CD4-positive, alpha-beta memory T cell (primary cell): ENCODE measurements at regions not wholly inside any gene's neighbourhood (a gene's known extent, or its start where the extent isn't known, plus 50 kb on each side); places are given as distances from the start of the nearest gene placed in this dataset.

Experiments used
- CTCF ChIA-PET: fragments of 350-600 bp; sonication (Branson Sonifier 250); formaldehyde crosslinking; loops from one replicate; lab custom pipeline; 2021; ENCODE audit warnings: inconsistent platforms; ENCODE audit not compliant: partially characterized antibody; lab: Charles Lee
- POLR2A ChIA-PET: fragments of 350-600 bp; sonication (Branson Sonifier 250); formaldehyde crosslinking; loops from one replicate; lab custom pipeline; 2021; ENCODE audit not compliant: partially characterized antibody; lab: Charles Lee
- DNase-seq, 5 donors: peaks; one replicate each; pipeline versions ENCODE4 v3.0.0 to v3.0.0-alpha.2; 2020 to 2022; ENCODE audit warnings: mixed read lengths in 1 of 5
- H3K27ac ChIP-seq: one replicate; pipeline ENCODE4 v1.7.0; 2013; ENCODE audit warnings: low read depth, low read length
- H3K27me3 ChIP-seq: 2 replicates; pipeline ENCODE4 v1.7.0; 2013; ENCODE audit warnings: mild to moderate bottlenecking, low read length, moderate library complexity; ENCODE audit not compliant: insufficient read depth
- H3K36me3 ChIP-seq: 2 replicates; pipeline ENCODE4 v1.7.0; 2013; ENCODE audit warnings: mild to moderate bottlenecking, low read length, moderate library complexity; ENCODE audit not compliant: insufficient read depth
- H3K4me1 ChIP-seq: 2 replicates; pipeline ENCODE4 v1.7.0; 2013; ENCODE audit warnings: mild to moderate bottlenecking, low read length, moderate library complexity; ENCODE audit not compliant: insufficient read depth
- H3K4me3 ChIP-seq, 2 donors: one replicate each; pipeline ENCODE4 v1.7.0; 2013; ENCODE audit warnings: low read length in 2 of 2, mild to moderate bottlenecking in 1 of 2
- H3K9me3 ChIP-seq, 2 donors: one replicate each; pipeline ENCODE4 v1.7.0; 2013; ENCODE audit warnings: low read length in 2 of 2, control low read depth in 1 of 2; ENCODE audit not compliant: control insufficient read depth in 1 of 2
- H3K27ac Mint-ChIP-seq, 7 donors: one replicate each; pipeline ENCODE4 v1.8.0; 2020 to 2021; ENCODE audit warnings: mixed read lengths in 7 of 7, mild to moderate bottlenecking in 6 of 7, inconsistent platforms in 3 of 7, moderate library complexity in 3 of 7
- H3K27me3 Mint-ChIP-seq, 2 donors: one replicate each; pipeline ENCODE4 v1.8.0; 2020 to 2021; ENCODE audit warnings: mixed read lengths in 2 of 2
- H3K36me3 Mint-ChIP-seq, 2 donors: one replicate each; pipeline ENCODE4 v1.8.0; 2020 to 2021; ENCODE audit warnings: mixed read lengths in 2 of 2, inconsistent platforms in 1 of 2, mild to moderate bottlenecking in 1 of 2
- H3K4me1 Mint-ChIP-seq, 4 donors: one replicate each; pipeline ENCODE4 v1.8.0; 2020 to 2021; ENCODE audit warnings: mixed read lengths in 4 of 4, mild to moderate bottlenecking in 1 of 4
- H3K4me3 Mint-ChIP-seq, 8 donors: one replicate each; pipeline ENCODE4 v1.8.0; 2020 to 2021; ENCODE audit warnings: mixed read lengths in 8 of 8, mild to moderate bottlenecking in 7 of 8, moderate library complexity in 6 of 8, inconsistent platforms in 3 of 8
- H3K9me3 Mint-ChIP-seq, 8 donors: one replicate each; pipeline ENCODE4 v1.8.0; 2020 to 2021; ENCODE audit warnings: mixed read lengths in 8 of 8, mild to moderate bottlenecking in 5 of 8, inconsistent platforms in 3 of 8, moderate library complexity in 1 of 8
- intact Hi-C: fragments of 100-400 bp; cut with micrococcal nuclease; formaldehyde crosslinking; loops from one replicate; pipeline ENCODE4 v1.15.1; 2023

DNA sequence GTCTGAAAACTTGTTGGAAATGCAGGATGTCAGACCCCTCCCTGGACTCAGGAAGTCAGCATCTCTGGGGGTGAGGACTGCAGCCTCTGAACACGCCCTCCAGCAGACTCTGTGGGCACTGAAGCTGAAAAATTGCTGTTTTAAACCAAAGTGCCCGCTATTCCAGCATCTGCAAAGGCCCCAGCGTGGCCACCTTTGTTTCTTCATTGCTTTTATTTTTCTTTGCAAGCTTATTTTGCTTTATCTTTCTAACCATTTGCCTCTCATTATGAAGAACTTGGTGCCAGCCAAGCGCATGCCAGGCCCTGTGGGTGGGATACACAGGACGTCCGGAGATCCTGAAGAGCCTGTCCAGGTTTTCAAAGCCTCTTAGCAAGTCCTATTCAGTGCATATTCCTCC is 203.9 kb upstream of the CST7 start:
- Histone ChIP-seq H3K27me3 (no peaks in the 10 kb centered on the region), H3K4me1 (no peaks in the 10 kb centered on the region), H3K36me3 (no peaks in the 10 kb centered on the region), H3K4me3 (no peak overlapping the region), H3K27ac (no peak overlapping the region), H3K9me3 (no peaks in the 10 kb centered on the region)
- no peak for DNase-seq
- ChIA-PET CTCF (no interaction called here), POLR2A (no interaction called here)
- Mint-ChIP-seq H3K4me1 (peaks cover 1 to 7% (median 5%) of the 10 kb centered on the region in 4 donors), H3K4me3 (no peak overlapping the region), H3K9me3 (no peaks in the 10 kb centered on the region), H3K36me3 (no peaks in the 10 kb centered on the region), H3K27ac (no peak overlapping the region), H3K27me3 (peaks cover 4 to 5% of the 10 kb centered on the region in 2 donors)
- intact Hi-C loops, result no loop called here

- peaks cover 0 to 1% (median 0%) of the 10 kb centered on the region in 4 donors for H3K4me1 Mint-ChIP-seq
- POLR2A ChIA-PET, result no interaction called here
- intact Hi-C loops, result no loop called here
Measured at GRCh38 chr20:24745617-24746350, 203.3 kb upstream of the CST7 start.

DNA sequence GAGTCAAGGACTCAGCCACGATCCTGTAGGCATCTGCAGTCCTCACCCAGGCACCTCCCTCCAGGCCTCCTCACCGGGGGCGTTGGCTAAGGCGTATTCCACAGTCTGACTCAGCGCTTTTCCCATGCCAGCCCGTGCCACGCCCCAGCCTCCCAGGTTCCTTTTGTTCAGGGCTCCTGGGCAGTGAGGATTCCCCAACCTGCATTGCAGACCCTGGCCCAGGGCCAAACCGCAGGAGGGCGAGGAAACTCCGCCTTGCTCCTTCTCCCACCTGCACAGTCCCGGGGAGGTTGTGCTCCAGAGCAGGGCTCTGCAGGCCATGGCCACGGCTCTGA is 202.8 kb upstream of the CST7 start:
- Histone ChIP-seq H3K27me3 (no peaks in the 10 kb centered on the region), H3K9me3 (no peaks in the 10 kb centered on the region), H3K36me3 (no peaks in the 10 kb centered on the region), H3K4me3 (no peak overlapping the region), H3K4me1 (no peaks in the 10 kb centered on the region), H3K27ac (no peak overlapping the region)
- H3K36me3 Mint-ChIP-seq, result no peaks in the 10 kb centered on the region
- no peaks in the 10 kb centered on the region for H3K9me3 Mint-ChIP-seq
- intact Hi-C loops, result no loop called here
- POLR2A ChIA-PET, result no interaction called here
- no peak overlapping the region for H3K4me3 Mint-ChIP-seq
- DNase-seq, result no peak
- H3K27ac Mint-ChIP-seq, result no peak overlapping the region
- H3K27me3 Mint-ChIP-seq, result peaks cover 4 to 5% of the 10 kb centered on the region in 2 donors
- no peaks in the 10 kb centered on the region for H3K4me1 Mint-ChIP-seq
- CTCF ChIA-PET, result no interaction called here

More at GRCh38 chr20:24745617-24746350, 203.3 kb upstream of the CST7 start:
- H3K36me3 ChIP-seq, result no peaks in the 10 kb centered on the region
- Mint-ChIP-seq H3K27me3 (peaks cover 4 to 5% of the 10 kb centered on the region in 2 donors), H3K36me3 (no peaks in the 10 kb centered on the region), H3K27ac (no peak overlapping the region), H3K4me3 (no peak overlapping the region), H3K9me3 (no peaks in the 10 kb centered on the region)
- CTCF ChIA-PET, result no interaction called here
- no peaks in the 10 kb centered on the region for H3K4me1 ChIP-seq
- H3K4me3 ChIP-seq, result no peak overlapping the region
- H3K27me3 ChIP-seq, result no peaks in the 10 kb centered on the region
- H3K9me3 ChIP-seq, result no peaks in the 10 kb centered on the region
- DNase-seq, result no peak
- H3K27ac ChIP-seq, result no peak overlapping the region

DNA sequence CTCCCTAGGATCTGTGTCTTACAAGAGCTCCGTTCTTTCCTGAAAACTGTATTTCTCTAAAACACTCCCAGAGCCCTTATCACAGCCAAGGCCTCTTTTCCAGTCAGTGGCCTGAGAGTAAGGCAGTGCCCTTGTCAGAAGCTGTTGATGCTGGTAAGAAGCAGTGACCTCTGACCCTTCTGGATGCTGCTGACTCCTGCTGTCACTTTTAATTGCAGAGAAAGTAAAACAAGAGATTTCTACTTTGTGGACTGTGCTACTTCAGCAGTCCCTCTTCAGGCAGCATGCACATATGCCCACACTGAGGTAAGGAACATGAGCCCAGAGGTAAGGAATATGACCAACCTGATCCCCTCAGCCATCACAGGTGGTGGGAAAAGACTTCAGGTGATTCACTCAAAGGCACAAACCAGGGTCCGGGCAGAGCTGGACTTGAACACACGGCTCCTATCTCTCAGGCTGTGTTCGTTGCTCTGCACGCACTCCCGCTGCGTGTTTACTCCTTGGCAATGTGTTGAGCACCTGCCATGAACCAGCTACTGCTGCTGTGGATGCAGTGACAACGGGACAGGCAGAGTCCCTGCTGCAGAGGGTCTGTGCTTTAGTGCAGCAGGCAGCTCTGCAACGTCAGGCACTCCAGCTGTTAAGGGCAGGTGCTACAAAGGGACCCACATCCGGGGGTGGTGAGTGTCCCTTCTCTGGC is 201.9 kb upstream of the CST7 start:
- no peak for DNase-seq
- no peaks in the 10 kb centered on the region for H3K9me3 Mint-ChIP-seq
- no peaks in the 10 kb centered on the region for H3K4me1 Mint-ChIP-seq
- H3K27me3 ChIP-seq, result no peaks in the 10 kb centered on the region
- ChIA-PET POLR2A (no interaction called here), CTCF (interaction anchor here (0.8 kb wide), 1 partner anchor 8 kb away, joined by 3 read pairs; no protein-coding TSS in a partner anchor)
- H3K36me3 Mint-ChIP-seq, result no peaks in the 10 kb centered on the region
- no peak overlapping the region for H3K27ac ChIP-seq
- intact Hi-C loops, result no loop called here
- no peak overlapping the region for H3K4me3 ChIP-seq
- H3K4me1 ChIP-seq, result no peaks in the 10 kb centered on the region
- H3K36me3 ChIP-seq, result no peaks in the 10 kb centered on the region
- no peak overlapping the region for H3K27ac Mint-ChIP-seq
- H3K27me3 Mint-ChIP-seq, result peaks cover 4 to 5% of the 10 kb centered on the region in 2 donors
- no peaks in the 10 kb centered on the region for H3K9me3 ChIP-seq
- no peak overlapping the region for H3K4me3 Mint-ChIP-seq

DNA sequence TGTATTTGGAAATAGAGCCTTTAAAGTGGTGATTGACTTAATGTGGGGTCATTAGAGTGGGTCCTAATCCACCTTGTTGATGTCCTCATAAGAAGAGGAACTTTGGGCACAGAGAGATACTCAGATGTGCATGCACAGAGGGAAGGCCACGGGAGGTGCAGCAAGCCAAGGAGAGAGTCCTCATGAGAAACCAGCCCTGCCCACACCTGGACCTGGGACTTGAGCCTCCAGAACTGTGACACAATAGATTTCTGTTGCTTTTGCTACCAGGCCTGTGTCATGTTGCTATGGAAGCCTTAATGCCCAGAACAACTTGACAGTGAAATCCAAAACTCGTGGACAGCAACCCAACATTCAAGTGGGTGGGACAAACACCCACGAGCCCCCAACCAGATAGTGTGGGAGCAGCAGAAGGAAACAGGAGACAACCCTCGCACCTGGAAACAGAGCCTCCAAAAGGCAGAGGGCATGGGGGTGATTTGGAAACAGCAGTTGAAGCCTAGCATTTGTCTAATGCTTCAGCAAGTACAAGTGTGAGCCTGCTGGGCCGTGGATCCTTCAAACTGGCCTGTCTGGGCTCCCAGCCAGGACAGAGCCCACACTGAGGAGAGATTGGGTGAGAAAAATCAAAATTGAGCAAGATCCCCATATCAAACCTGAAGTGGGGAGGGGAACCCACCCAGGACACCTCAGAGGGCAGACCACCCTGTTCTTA is 201.0 kb upstream of the CST7 start:
- POLR2A ChIA-PET, result no interaction called here
- H3K27me3 Mint-ChIP-seq, result peaks cover 4 to 5% of the 10 kb centered on the region in 2 donors
- DNase-seq, result no peak
- no peaks in the 10 kb centered on the region for H3K36me3 ChIP-seq
- H3K4me1 Mint-ChIP-seq, result no peaks in the 10 kb centered on the region
- H3K27me3 ChIP-seq, result no peaks in the 10 kb centered on the region
- no peaks in the 10 kb centered on the region for H3K4me1 ChIP-seq
- no peaks in the 10 kb centered on the region for H3K9me3 Mint-ChIP-seq
- no peaks in the 10 kb centered on the region for H3K36me3 Mint-ChIP-seq
- no peak overlapping the region for H3K27ac ChIP-seq
- H3K27ac Mint-ChIP-seq, result no peak overlapping the region
- H3K9me3 ChIP-seq, result no peaks in the 10 kb centered on the region
- intact Hi-C loops, result no loop called here
- CTCF ChIA-PET, result no interaction called here
- no peak overlapping the region for H3K4me3 ChIP-seq
- no peak overlapping the region for H3K4me3 Mint-ChIP-seq

DNA sequence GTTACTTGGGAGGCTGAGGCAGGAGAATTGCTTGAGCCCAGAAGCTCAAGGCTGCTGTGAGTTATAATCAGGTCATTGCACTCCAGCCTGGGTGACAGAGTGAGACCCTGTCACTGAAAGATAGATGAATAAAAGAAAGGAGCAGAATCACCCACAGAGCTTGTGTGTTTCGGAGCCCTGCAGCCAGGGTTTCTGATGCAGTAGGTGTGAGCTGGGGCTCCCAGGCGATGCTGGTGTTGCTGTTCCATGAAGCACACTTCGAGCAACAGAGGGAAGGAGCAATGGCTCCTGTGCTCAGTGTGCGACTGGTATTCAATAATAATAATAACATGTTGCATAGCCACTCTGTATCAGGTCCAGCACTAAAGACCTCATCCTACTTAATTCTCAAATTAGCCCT is 197.5 kb upstream of the CST7 start:
- Mint-ChIP-seq H3K4me1 (no peaks in the 10 kb centered on the region), H3K27me3 (peaks cover 4 to 8% of the 10 kb centered on the region in 2 donors), H3K4me3 (no peak overlapping the region), H3K27ac (no peak overlapping the region), H3K36me3 (no peaks in the 10 kb centered on the region), H3K9me3 (no peaks in the 10 kb centered on the region)
- ChIA-PET CTCF (no interaction called here), POLR2A (no interaction called here)
- no peaks in the 10 kb centered on the region for H3K9me3 ChIP-seq
- H3K4me3 ChIP-seq, result no peak overlapping the region
- H3K27ac ChIP-seq, result no peak overlapping the region
- no peaks in the 10 kb centered on the region for H3K36me3 ChIP-seq
- intact Hi-C loops, result no loop called here
- no peak for DNase-seq
- no peaks in the 10 kb centered on the region for H3K4me1 ChIP-seq
- H3K27me3 ChIP-seq, result no peaks in the 10 kb centered on the region

DNA sequence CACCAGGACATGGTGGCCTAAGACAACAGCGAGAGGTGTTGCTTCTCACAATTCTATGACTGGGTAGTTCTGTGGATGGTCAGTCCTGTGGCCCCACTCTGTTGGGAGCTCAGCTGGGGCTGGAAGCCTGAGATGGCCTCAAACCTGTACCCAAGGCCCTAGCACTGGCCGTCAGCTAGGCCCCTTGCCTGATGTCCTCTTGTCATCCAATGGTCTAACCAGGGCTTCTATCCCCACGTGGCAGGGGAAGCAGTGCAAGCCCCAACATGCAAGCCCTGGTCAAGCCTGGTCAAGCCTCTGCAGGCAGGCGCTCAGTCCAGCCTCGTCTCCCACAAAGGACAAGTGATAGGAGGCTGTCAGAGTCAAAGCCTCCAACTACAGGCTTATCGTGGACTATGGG is 196.5 kb upstream of the CST7 start:
- Histone ChIP-seq H3K4me3 (no peak overlapping the region), H3K9me3 (no peaks in the 10 kb centered on the region), H3K27me3 (no peaks in the 10 kb centered on the region), H3K36me3 (no peaks in the 10 kb centered on the region), H3K27ac (no peak overlapping the region), H3K4me1 (no peaks in the 10 kb centered on the region)
- H3K4me3 Mint-ChIP-seq, result no peak overlapping the region
- CTCF ChIA-PET, result no interaction called here
- no peak overlapping the region for H3K27ac Mint-ChIP-seq
- intact Hi-C loops, result no loop called here
- DNase-seq, result no peak
- POLR2A ChIA-PET, result no interaction called here
- H3K9me3 Mint-ChIP-seq, result no peaks in the 10 kb centered on the region
- no peaks in the 10 kb centered on the region for H3K4me1 Mint-ChIP-seq
- H3K27me3 Mint-ChIP-seq, result peaks cover 4 to 9% of the 10 kb centered on the region in 2 donors
- H3K36me3 Mint-ChIP-seq, result no peaks in the 10 kb centered on the region
